CD4-positive, alpha-beta T cell treated with Interleukin-21 for 1 hour (primary cell): ENCODE measurements at regions not wholly inside any gene's neighbourhood (a gene's known extent, or its start where the extent isn't known, plus 50 kb on each side); places are given as distances from the start of the nearest gene placed in this dataset.

Experiments used
- DNase-seq: peaks from one replicate; pipeline ENCODE4 v3.0.0-alpha.2; 2020

DNA sequence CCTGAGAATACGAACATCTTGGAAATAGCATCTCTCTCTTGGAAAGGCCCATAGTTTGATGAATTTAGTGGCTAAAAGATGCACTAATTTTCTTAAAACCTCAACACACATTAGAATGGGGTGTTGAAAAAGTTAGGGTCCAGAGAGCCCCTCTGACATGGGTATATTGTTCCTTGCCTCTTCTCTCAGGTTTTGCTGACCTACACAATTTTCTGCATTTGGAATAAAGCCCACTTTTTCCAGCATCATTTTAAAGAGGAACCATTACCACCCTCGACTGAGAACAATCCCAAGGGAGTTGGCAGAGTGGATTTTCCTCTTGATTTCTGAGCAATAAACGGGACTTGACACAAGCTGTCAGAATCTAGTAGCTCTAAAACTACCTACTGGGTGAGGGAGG, 156.1 kb downstream of the PMP22 start:
- no peak for DNase-seq

DNA sequence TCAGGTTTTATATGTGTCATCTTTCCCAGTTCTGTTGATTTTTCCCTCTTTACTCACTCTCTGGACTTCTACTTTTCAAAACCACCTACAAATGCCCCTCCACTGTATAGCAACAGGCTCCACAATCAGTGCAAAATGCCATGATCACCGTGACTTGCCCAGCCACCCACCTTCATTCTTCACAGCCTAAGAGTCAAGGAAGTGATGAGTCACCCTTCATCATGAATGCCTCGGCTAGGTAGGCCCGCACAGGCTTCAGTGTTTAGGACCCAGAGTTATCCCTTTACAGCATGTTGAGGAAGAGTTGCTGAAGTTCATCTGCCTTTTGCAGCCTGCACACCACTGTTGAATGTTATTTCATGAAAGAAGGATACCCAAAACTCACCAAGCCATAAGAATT, 158.6 kb downstream of the PMP22 start:
- no peak for DNase-seq

DNA sequence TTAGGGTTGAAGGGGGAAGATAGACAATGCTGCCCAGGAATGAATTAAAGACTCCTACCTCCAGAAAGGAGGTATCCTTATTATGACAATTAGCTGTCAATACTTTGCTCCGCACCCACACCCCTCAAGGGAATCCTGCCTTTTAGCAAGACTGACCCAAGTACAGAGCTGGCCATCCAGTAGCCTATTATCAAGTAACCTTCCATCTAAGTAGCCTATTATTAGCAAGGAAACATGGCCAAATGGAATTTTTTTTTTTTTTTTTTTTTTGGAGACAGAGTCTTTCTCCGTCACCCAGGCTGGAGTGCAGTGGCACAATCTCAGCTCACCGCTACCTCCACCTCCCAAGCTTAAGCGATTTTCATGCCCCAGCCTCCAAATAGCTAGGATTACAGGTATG, 161.3 kb downstream of the PMP22 start:
- DNase-seq: no peak

DNA sequence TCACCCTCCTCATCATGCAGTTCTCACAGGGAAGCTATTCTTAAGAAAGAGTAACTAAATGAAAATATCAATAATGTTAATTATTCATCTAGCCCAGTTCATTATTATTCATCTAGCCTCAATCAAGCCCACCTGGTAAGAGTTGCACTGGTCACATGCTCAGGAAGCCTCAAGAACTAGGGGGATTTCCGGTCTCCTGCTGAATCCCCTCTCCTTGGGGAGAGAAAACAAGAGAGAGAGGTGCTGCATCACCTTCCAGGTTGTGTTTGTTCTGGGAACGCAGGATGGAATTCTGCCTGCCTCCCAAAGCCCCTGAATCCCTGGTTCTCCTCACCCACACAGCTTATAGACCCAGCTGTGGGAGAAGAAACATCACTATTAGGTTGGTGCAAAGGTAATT, 164.0 kb downstream of the PMP22 start:
- no peak for DNase-seq

DNA sequence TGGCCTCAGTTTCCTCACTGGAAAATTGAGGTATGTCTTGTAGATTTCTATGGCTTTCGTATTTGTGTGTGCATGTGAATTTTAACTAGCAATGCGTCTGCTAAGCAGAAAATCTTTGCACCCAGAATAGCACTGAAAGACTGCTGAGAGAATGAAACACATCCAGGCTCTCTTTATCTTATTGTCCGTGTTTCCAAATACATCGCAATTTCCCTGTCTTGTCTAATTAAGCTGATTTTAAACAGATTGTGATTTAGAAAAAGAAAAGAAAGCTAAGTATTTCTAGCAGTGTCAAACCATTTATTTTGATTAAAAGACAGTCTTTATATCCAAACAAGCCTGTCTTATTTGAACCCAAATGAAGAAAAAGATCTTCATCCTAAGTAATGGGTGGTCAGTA, 168.6 kb downstream of the PMP22 start:
- no peak for DNase-seq

DNA sequence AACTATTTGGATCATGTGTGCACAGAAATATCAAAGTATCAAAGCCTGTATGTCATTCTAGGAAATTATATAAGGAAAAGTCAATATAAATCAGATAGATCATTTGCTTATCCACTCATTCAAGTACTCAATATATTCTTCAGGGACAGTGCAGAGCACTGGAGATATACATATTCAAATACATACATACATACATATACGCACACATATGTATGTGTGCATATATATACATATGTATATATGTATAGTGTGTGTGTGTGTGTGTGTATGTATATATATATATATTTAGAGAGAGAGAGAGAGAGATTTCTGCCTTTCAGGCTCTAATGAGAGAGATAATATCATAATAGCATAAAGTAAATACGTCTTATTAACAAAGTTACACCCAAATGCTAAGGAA, 169.2 kb downstream of the PMP22 start:
- no peak for DNase-seq

DNA sequence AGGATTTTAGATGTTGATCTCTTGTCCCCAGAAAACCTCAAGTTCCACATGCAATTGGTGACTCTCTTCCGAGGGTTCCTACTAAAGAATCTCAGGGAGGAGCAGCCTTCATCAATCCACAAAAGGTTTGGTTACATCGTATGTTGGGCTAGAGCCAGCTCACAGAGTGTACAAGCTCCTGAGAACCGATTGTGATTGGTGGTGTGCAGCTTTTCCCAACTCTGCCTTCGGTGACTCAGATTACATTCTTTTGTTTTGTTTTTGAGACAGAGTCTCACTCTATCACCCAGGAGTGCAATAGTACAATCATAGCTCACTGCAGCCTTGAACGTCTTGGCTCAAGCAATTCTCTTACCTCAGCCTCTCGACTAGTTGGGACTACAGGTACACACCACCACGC, 172.4 kb downstream of the PMP22 start:
- DNase-seq: no peak

DNA sequence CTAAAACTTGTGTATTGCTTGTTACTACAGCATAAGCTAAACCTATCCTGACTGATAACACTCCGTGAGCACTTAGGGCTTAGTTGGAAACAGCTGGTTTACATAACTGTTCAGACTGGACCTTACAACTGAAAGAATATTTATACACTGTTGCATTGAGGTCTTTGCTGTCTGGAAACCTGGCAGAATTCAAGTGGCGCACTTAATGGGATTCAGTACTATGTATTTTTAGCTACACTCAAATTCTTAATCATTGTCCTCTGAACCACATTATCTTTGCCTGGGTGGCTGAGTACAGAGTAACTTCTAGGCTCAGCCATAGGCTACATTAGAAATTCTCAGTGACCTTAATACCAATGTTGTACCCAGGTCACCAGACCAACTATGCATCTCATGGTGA, 172.9 kb downstream of the PMP22 start:
- DNase-seq: no peak

DNA sequence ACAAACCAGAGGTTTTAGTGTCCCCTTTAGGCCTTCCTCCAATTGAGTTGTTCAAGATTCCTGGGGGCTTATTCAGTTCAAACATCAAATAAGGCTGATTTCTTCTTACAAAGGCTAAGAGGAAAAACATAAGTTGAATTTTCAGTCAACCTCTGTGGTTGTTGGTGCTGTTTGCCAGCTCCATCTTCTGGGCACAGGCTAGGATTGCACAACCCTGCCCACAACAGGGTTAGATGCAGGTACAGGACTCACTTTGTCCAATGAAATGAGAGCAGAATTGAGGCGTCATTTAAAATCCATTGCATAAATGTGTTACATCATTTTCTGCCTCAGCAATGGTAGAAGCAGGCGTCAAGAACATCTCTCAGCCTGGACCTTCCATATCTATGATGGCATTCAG, 173.3 kb downstream of the PMP22 start:
- no peak for DNase-seq

DNA sequence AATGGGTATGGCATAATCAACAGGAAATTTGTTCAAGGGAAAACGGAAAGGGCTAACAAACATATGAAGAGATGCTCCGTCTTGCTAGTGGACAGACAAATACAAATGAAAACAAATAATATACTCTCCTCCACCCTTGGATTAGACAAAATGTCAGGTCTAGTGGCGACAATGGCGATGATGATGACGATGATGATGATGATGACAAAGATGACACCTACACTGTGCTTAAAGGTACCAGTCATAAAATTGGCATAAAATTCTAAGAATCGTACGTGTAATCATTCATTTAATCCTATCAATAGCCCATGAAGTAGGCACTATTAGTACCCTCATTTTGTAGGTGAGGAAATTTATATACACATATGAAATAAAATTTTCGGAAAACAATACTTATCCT, 174.6 kb downstream of the PMP22 start:
- no peak for DNase-seq

DNA sequence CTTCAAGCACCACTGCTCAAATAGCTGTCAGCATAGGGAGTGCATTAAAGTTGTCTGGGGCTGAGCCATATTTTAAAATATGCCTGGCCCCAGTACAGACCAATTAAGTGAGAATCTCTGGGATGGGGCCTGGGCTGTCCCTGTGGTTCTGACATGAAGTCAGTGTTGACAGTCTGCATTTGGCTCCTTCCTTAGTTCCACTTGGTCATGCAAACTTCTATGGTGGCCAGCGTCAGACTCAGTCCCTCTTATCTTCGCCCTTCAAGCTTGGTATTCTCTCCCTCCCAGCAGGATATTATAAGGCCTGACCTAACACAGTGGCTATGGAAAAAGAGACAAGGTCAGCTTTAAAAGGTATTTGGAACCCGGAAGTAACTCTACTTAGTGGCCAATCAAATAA, 177.2 kb downstream of the PMP22 start:
- DNase-seq: no peak

DNA sequence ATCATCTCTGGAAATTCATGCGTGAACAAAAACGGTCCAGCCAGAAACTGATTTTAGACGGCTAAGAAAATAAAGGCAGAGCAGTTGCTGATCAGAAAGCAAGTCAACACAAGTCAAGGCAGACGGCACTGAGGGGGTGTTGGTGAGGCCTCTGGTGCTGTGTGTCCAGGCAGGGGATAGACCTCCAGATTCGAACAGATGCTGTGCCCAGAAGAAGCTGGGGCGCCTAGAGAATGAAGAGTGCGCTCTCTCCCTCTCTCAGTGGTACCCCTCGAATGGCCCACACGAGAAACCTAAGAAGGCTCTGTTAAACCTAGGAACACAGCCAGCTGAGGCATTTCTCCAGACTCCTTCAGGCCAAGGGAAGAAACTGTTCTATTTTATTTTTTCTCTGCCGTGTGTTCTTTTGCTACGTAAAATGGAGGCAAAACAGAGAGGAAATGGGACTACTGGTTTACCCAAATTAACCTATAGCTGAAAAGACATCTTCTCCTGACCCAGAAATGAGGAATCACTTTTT, 178.3 kb downstream of the PMP22 start:
- no peak for DNase-seq

DNA sequence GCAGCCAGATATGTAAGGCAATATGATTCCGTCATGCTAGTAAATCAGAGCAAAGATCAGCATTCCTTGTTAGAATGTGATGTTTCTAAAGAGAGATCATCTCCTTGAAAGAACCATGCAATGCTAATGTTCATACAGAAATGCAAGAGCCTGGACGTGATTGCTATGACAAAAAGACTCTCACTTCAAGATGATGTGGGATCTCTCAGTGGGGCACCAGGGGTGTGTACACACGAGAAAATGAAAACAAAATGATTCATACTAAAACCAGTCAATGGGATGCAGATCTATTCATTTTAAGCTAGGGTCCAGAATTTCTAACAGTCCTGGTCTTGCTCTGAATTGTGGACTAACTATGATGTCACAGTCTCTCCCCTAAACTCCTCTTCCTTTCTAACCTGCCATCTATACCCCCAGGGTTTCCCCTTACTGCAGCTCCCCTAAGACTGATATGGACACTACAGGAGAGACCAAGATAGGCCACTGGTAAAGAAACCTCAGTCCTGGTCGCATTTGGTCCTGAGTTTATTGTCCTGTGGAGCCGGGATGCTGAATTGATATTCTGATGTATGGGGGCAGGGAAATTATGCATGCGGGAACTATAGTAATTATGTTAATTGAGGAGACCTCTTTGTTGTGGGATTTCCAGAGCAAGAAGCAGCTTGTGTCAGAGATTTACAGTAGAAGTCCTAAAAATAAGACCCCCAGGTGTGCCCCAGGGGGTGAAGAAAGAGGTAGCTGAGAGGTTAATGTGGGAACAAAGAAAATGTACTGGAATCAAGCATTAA, 179.0 kb downstream of the PMP22 start:
- no peak for DNase-seq

DNA sequence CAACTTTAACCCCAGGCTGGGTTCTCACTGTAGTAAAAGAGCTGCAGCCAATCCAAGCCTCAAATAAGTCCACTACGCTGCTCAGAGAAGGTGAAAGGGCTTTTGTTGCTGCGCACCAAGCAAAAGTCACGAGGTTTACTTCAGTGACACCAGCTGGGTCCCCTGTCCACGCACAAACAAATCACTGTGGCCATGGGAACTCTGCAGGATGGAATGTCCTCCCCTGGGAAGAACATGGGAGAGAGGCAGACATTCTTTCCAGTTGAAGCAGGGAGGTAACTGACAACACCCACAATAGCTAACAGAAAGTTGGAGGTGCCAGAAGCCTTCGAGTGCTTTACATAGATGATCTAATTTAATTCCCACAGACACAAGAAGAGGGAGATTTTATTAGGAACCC, 181.9 kb downstream of the PMP22 start:
- DNase-seq: no peak

DNA sequence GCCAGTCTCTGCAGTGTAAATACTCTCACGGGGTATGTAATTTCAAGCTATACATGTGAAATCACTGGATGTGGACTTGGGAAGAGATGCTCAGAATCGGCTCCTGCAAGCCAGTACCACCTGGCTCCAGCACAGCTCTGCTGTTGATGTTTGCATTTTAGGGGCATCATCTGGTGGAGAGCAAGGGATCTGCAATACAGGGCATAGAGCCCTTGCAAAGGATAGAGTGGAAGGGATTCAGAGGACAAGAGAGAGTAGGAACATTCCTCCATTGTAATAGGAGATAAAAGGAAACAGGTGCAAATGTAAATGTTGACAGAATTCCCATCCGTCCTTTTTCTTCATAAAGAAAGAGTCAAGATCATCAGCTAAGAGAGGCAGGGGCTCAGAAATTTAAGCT, 184.1 kb downstream of the PMP22 start:
- no peak for DNase-seq

DNA sequence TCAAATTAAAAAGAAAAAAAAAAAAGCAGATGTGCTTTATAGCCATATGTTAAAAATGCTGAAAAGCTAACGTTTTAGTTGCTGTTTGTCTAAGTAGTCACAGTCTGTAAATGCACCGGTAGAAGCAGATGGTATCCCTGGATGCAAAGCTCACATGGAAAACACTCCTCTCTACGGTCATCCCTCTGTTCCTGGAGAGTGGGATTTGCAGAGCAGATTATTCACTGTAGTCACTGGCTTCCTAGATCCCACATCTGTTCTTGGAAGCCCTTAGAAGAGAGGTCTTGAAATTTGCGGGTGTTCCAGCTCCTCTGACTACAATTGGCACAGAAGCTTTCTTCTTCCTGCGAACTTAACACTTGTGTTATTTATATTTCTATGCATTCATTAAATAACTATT, 186.6 kb downstream of the PMP22 start:
- no peak for DNase-seq

DNA sequence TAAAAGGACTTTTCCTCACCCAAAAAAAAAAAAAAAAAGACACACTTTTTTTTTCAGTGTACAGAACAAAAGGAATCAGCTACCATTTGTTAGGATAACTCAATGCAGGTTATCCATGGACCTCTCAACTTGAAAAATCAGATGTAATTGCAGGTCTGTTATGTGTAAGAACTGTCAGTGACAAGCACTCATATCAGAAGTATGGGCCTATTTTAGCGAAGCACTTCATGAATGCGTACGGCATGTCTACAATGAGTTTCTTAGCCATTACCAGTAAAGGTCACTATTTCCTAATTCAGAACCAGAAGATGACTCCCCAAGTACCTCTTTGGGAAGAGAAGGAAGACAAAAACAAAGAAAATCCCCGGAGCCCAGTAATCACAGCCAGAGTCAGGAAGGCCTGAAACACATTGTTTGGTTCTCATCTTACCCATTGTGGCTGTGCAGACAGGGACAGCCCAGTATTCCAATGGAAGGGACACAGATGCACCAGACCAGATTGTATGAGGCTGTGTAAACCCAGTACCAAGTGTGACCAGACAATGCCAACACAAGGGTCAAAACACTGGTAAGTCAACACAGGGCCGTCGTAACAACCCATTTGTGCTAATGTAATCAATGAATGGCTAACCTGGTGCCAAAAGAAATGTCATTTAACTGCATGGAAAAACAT, 188.0 kb downstream of the PMP22 start:
- DNase-seq: no peak

DNA sequence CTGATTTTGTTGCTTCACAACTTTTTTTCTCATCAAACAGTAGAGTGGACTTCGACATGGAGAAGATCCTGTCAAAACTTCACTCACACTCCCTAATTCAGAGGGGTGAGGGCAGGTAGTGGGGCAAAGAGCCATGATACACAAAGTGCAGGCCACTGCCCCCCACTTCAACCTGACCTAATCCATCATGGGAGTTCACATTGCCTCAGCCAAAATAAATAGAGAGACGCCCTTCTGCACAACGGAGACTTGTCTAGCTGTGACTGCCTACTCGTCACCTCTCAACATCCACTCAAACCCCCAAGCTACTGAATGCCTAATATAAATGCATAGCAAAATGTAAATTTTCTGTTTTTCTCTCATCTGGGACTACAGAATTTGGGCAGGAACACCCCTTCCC, 213.2 kb downstream of the PMP22 start:
- no peak for DNase-seq

DNA sequence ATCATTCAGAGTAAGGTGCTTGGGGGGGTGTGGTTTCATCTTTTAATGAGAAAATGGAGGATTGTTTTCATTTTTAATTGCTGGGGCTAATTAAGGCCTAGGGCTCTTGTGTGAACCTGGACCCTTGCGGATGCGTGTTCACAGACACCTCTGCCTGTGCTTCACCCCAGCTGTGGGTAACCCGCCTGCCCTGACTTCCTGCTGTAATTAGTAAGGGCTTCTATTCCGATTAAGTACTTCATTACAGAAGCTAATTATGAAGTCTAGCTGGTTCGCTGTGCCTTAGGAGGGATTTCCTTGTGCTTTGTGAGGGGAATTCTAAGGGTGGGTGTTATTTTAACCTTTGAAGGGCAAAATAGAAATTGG, 215.3 kb downstream of the PMP22 start:
- DNase-seq: no peak

DNA sequence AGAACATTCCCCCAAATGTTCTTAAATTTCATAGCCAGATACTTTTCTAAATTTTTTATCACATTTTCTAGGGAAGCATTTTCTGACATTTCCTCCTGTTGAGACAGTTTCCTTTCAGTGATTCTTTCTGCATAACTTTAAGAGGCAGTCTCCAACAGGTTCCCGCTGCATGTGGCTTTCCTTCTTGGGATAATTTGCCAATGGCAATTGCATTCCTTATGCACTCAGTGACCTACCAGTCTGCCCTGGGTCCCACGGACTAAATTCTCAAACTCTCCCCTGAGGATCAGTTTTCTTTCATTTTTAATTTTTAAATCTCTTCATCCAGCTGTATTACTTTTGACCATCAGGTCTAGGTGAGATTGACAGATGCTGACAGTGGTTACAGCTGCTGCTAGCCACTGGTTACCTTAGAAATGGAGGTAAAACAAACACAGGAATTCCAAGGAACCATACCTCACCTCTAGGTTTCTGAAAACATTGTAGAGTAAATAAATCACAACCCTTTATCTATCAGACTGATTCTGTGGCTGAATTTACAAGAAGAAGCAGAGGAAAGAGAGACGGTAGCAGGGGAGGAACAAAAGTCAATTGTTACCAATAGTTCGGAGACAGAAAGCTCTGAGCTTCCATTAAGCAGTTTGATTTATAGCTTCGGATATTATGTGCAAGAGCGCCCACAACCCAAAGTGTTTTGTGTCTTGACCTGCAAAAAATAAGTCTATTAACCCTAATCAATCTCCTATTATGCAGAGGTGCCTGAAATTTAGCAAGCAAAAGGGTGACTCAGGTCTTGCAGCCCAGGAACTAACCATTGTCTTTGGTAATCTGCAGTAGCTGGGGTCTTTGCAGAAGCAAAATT, 216.0 kb downstream of the PMP22 start:
- no peak for DNase-seq

DNA sequence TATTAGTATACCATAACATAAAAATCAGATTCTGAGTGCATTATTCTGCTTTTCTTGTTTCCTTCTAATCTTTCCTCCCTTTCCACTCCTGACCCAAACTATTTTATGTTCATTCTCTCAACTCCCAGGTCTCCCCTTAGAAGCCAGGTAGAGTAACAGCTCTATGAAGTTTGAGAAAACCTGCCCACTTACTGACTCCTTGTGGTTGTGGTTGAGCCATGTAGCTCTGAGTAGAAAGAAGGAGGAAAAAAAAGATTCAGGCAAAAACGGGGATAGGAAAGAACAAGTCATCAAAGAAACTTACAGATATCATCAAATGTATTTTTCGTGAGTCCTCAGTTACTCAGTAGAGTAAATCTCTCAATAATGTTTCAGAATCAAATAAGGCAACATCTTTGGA, 216.7 kb downstream of the PMP22 start:
- no peak for DNase-seq

DNA sequence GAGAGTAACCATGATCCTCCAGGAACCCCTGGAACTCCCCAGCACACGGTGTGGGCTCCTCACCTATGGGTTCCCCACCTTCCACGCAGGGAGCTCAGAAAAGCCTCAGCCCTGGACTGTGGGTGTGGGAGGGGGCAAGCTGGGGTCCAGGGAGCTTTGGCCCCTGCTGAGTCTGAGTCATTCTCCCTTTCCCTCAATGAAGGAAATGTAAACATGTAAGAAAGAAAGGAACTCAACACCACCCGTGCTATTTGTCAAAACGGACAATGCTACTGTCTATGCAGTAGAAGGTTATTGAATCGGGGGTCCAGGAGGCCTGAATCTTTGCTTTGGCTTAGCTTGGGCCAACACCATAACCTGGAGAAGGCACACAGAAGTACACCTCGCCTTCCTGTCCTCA, 222.8 kb downstream of the PMP22 start:
- DNase-seq: no peak

DNA sequence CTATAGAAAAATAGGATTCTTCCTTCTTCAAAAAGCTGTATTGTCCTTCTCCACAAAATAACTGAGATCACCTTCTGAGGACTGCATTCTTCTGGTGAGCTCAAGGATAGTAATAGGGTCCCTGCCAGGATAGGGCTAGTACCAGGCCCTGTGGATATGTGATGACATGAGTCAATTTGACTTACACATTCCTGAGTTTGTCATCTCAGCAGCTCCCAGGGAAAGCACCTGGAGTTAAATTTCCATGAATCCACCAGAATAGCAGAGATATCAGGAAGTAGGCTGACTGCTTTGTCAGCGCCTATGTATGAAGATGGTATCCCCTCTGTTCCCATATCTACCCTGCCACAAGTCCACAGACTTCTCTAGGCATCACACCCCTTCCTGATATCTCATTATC, 225.8 kb downstream of the PMP22 start:
- no peak for DNase-seq

DNA sequence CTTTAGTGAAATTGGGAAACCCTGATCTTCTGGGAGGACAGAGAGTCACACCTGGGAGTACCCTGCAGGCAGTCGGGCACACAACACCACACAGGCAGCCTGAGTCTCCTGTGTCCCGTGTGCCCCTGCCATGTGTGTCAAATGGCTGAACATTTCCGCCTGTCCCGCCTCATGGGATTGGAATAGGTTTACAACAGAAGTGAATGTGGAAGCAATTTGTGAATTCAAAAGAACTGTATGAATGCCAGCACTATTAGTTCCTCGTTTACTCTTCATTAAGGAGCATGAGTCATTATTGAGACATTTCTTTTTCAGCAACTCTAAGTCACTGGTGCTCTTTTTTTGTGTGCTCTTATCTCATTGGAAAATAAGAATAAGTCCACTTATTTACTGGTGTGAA, 226.5 kb downstream of the PMP22 start:
- DNase-seq: no peak
